ENCODE measurements at regions not wholly inside any gene's neighbourhood (a gene's known extent, or its start where the extent isn't known, plus 50 kb on each side); places are given as distances from the start of the nearest gene placed in this dataset.

DNA sequence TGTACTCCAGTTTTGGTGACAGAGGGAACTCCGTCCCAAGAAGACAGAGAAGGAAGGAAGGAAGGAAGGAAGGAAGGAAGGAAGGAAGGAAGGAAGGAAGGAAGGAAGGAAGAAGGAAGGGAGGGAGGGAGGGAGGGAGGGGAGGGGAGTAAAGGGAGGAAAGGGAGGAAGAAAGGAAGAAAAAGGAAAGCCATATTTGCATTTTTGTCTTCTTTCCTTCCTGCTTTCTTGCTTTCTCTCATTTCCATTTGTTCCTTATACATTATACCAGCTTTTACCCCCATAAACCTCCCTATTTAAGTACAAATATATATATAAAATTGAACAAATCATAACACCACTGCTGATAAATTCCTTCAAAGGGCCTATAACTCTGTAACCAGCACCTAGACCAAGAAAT lies 151.8 kb downstream of the SMC2 start:
- DNase-seq (ENCODE audit: low spot score): no peak
- no peak overlapping the region for H3K4me3 Mint-ChIP-seq (ENCODE audit: unreplicated experiment)
- H3K36me3 Mint-ChIP-seq (ENCODE audit: low read depth): no peaks in the 10 kb centered on the region
- peaks cover 8% of the 10 kb centered on the region for H3K27me3 Mint-ChIP-seq (ENCODE audit: low read depth)
- H3K4me1 Mint-ChIP-seq (ENCODE audit: low read depth): no peaks in the 10 kb centered on the region
- peaks cover 3% of the 10 kb centered on the region for H3K9me3 Mint-ChIP-seq (ENCODE audit: low read depth)
- TF ChIP-seq, protein P1, sequence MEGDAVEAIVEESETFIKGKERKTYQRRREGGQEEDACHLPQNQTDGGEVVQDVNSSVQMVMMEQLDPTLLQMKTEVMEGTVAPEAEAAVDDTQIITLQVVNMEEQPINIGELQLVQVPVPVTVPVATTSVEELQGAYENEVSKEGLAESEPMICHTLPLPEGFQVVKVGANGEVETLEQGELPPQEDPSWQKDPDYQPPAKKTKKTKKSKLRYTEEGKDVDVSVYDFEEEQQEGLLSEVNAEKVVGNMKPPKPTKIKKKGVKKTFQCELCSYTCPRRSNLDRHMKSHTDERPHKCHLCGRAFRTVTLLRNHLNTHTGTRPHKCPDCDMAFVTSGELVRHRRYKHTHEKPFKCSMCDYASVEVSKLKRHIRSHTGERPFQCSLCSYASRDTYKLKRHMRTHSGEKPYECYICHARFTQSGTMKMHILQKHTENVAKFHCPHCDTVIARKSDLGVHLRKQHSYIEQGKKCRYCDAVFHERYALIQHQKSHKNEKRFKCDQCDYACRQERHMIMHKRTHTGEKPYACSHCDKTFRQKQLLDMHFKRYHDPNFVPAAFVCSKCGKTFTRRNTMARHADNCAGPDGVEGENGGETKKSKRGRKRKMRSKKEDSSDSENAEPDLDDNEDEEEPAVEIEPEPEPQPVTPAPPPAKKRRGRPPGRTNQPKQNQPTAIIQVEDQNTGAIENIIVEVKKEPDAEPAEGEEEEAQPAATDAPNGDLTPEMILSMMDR (IDR thresholded peaks at IDR 0.05): no peak
- no peak overlapping the region for H3K27ac Mint-ChIP-seq (ENCODE audit: unreplicated experiment)

DNA sequence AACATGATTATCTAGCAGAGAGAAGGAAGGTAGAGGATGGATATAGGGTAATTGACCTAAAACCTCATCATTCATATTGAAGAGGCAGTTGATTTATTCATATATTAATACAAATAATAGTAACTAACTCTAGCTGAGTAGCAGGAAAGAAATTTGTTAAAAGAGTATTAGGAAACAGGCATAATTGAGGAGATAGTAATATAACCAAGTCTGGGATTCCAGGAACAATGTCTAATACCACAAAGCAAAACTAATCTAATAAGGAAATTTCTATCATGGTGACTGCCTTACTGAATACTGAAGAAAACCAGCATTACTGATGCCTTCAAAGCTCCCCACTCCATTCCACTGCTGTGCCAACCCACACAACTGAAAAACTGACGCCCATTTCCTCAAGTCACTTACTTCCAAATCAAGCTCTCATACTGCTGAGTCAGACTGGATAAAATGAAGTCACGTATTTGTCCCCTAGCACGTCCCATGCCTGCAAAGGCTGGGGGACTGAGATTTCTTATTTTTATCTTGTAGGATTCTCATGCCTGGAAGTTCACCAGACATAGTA lies 153.9 kb downstream of the SMC2 start:
- peaks cover 15% of the 10 kb centered on the region for H3K27me3 Mint-ChIP-seq (ENCODE audit: low read depth)
- H3K36me3 Mint-ChIP-seq (ENCODE audit: low read depth): no peaks in the 10 kb centered on the region
- H3K9me3 Mint-ChIP-seq (ENCODE audit: low read depth): peaks cover 11% of the 10 kb centered on the region

GRCh38 chr9:104256031-104256695 lies 162.1 kb downstream of the SMC2 start:
- Mint-ChIP-seq H3K27ac (ENCODE audit: unreplicated experiment) (no peak overlapping the region), H3K4me1 (ENCODE audit: low read depth) (no peaks in the 10 kb centered on the region)
- no peak for DNase-seq (ENCODE audit: low spot score)

More for the DNA sequence above, 153.9 kb downstream of the SMC2 start:
- TF ChIP-seq, protein P1 (IDR thresholded peaks at IDR 0.05): no peak
- Mint-ChIP-seq H3K4me3 (ENCODE audit: unreplicated experiment) (no peak overlapping the region), H3K27ac (ENCODE audit: unreplicated experiment) (no peak overlapping the region), H3K4me1 (ENCODE audit: low read depth) (no peaks in the 10 kb centered on the region)
- DNase-seq (ENCODE audit: low spot score): no peak

DNA sequence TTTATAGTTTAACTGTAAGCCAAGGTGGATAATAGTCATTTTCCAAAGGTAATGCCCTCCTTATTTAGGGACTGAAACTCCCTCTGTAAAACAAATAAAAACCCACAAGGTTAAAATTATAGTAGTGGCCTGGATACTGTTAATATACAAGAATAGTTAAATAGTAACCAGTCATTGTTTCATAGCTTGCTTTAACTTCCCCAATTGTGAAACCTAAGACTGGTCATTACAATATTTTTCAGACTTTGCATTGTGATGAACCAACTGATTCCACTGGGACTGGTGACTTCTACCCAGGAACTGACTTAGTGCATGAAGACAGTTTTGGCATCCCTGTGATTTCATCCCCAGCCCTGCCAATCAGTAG lies 162.6 kb downstream of the SMC2 start:
- Mint-ChIP-seq H3K4me3 (ENCODE audit: unreplicated experiment) (no peak overlapping the region), H3K4me1 (ENCODE audit: low read depth) (no peaks in the 10 kb centered on the region), H3K27ac (ENCODE audit: unreplicated experiment) (no peak overlapping the region), H3K27me3 (ENCODE audit: low read depth) (peaks cover 35% of the 10 kb centered on the region), H3K36me3 (ENCODE audit: low read depth) (peaks cover 2% of the 10 kb centered on the region), H3K9me3 (ENCODE audit: low read depth) (peaks cover 27% of the 10 kb centered on the region)
- TF ChIP-seq, protein P1 (IDR thresholded peaks at IDR 0.05): no peak
- no peak for DNase-seq (ENCODE audit: low spot score)

More at GRCh38 chr9:104256031-104256695, 162.1 kb downstream of the SMC2 start:
- Mint-ChIP-seq H3K36me3 (ENCODE audit: low read depth) (peaks cover 2% of the 10 kb centered on the region), H3K9me3 (ENCODE audit: low read depth) (peaks cover 27% of the 10 kb centered on the region), H3K27me3 (ENCODE audit: low read depth) (peaks cover 33% of the 10 kb centered on the region), H3K4me3 (ENCODE audit: unreplicated experiment) (no peak overlapping the region)
- TF ChIP-seq, protein P1 (IDR thresholded peaks at IDR 0.05): no peak

- no peak for DNase-seq (ENCODE audit: low spot score)
- H3K4me3 Mint-ChIP-seq (ENCODE audit: unreplicated experiment): no peak overlapping the region
- peaks cover 32% of the 10 kb centered on the region for H3K27me3 Mint-ChIP-seq (ENCODE audit: low read depth)
- H3K9me3 Mint-ChIP-seq (ENCODE audit: low read depth): peaks cover 14% of the 10 kb centered on the region
- H3K36me3 Mint-ChIP-seq (ENCODE audit: low read depth): peaks cover 2% of the 10 kb centered on the region
- H3K27ac Mint-ChIP-seq (ENCODE audit: unreplicated experiment): no peak overlapping the region
- no peaks in the 10 kb centered on the region for H3K4me1 Mint-ChIP-seq (ENCODE audit: low read depth)
- TF ChIP-seq, protein P1 (IDR thresholded peaks at IDR 0.05): no peak
Measured at GRCh38 chr9:104258296-104259011, 164.3 kb downstream of the SMC2 start.

Data from chondrocyte (in vitro differentiated cells).